ENCODE measurements at regions not wholly inside any gene's neighbourhood (a gene's known extent, or its start where the extent isn't known, plus 50 kb on each side); places are given as distances from the start of the nearest gene placed in this dataset.

- 0 out of 3 replicates have a peak, but pooled peaks have one; percentile 23 for TF ChIP-seq CTCF (conservative IDR thresholded peaks at IDR 0.05)
- no peaks in the 10 kb centered on the region for H3K4me1 Mint-ChIP-seq
- Histone ChIP-seq H4K20me1 (ENCODE audit: control insufficient read depth, insufficient read depth, insufficient read length) (no peaks in the 10 kb centered on the region), H3T11ph (ENCODE audit: low read length) (no peak overlapping the region), H2BK20ac (ENCODE audit: low read depth, low read length, poor library complexity, severe bottlenecking) (no peak overlapping the region), H3K4me2 (ENCODE audit: insufficient read depth, insufficient read length, low read length) (no peak overlapping the region), H4K5ac (ENCODE audit: insufficient read length, low read depth, low read length) (no peak overlapping the region), H2BK15ac (ENCODE audit: low read depth, low read length) (no peak overlapping the region), H2AK5ac (ENCODE audit: insufficient read length, low read length) (no peak overlapping the region), H3K18ac (ENCODE audit: insufficient read length, low read depth, low read length) (no peak overlapping the region), H3K9me3 (ENCODE audit: control insufficient read depth, low read depth, low read length) (no peaks in the 10 kb centered on the region), H3K14ac (ENCODE audit: insufficient read depth, low read length) (no peak overlapping the region), H2BK12ac (ENCODE audit: insufficient read length, low read depth, low read length) (no peak overlapping the region), H3K23ac (ENCODE audit: insufficient read length, low read depth, low read length) (no peak overlapping the region), H4K8ac (replicated peaks; ENCODE audit: insufficient read length, low read depth, low read length) (no peak overlapping the region), H2BK5ac (ENCODE audit: insufficient read length, low read length) (no peak overlapping the region), H3K56ac (ENCODE audit: insufficient read length, low read depth, low read length) (no peak overlapping the region), H2AFZ (ENCODE audit: low read length) (no peak overlapping the region), H3K4me1 (ENCODE audit: insufficient read depth, low read length) (no peaks in the 10 kb centered on the region), H3K79me2 (ENCODE audit: insufficient read depth, low read length) (no peaks in the 10 kb centered on the region), H2BK120ac (ENCODE audit: low read depth, low read length, poor library complexity, severe bottlenecking) (no peak overlapping the region), H3K23me2 (ENCODE audit: insufficient read length, low read depth, low read length, poor library complexity, severe bottlenecking) (no peaks in the 10 kb centered on the region), H3K27ac (ENCODE audit: insufficient read length, low read depth, low read length) (no peak overlapping the region), H3K79me1 (ENCODE audit: insufficient read depth, low read depth, low read length, poor library complexity, severe bottlenecking) (no peaks in the 10 kb centered on the region), H3K9ac (ENCODE audit: extremely low read depth, insufficient read length, low read length) (no peak overlapping the region), H3K4ac (ENCODE audit: low read depth, low read length) (no peak overlapping the region), H4K91ac (ENCODE audit: insufficient read length, low read depth, low read length) (no peak overlapping the region), H3K27me3 (ENCODE audit: insufficient read depth, low read length) (no peaks in the 10 kb centered on the region)
- no peaks in the 10 kb centered on the region for H3K9me3 Mint-ChIP-seq
- no peak overlapping the region for H3K27ac Mint-ChIP-seq
- no peak overlapping the region for H3K4me3 Mint-ChIP-seq
- H3K27me3 Mint-ChIP-seq (ENCODE audit: low read depth): no peaks in the 10 kb centered on the region
- H3K36me3 Mint-ChIP-seq (ENCODE audit: insufficient read depth in 1 of 3, low read depth in 3 of 3): no peaks in the 10 kb centered on the region
- no peak for DNase-seq
- WGBS (ENCODE audit: extremely low coverage, insufficient read length, low lambda C conversion rate): no CpG with 5 or more reads among the region's 2 CpGs
Observed at GRCh38 chr11:97557399-97557798, 1167.6 kb downstream of the JRKL start.
